HG03354 (cell line): ENCODE measurements at regions not wholly inside any gene's neighbourhood (a gene's known extent, or its start where the extent isn't known, plus 50 kb on each side); places are given as distances from the start of the nearest gene placed in this dataset.
"Not testable (repeated sequence)": the region's sequence is repeated elsewhere in the genome, so short reads cannot be mapped to it uniquely, and the experiment has no call there.

Source experiments
- ATAC-seq: cut with Tn5 transposase; IDR thresholded peaks from one replicate; pipeline ENCODE4 v1.9.1; 2021; ENCODE audit warnings: mild to moderate bottlenecking; ENCODE audit not compliant: unreplicated experiment, poor library complexity, severe bottlenecking

DNA sequence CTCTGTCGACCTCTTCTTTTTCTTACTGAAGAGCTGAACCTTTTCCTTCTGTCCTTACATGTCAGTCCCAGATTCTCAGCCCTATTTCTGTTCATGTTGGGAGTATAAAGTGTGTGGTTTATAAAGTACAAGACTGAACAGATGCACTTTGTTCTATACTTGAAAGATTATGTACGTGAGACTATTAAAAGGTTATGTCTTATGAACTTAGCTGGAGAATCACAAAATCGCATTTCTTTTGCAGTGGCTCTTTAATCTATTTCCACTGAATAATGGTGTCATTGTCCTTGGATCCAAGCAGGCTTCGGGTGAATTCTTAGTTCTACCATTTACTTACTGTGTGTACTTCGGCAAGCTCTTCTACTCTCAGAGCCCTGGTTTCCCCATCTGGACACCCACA, 558.4 kb downstream of the TMEM135 start:
- ATAC-seq, result no peak

DNA sequence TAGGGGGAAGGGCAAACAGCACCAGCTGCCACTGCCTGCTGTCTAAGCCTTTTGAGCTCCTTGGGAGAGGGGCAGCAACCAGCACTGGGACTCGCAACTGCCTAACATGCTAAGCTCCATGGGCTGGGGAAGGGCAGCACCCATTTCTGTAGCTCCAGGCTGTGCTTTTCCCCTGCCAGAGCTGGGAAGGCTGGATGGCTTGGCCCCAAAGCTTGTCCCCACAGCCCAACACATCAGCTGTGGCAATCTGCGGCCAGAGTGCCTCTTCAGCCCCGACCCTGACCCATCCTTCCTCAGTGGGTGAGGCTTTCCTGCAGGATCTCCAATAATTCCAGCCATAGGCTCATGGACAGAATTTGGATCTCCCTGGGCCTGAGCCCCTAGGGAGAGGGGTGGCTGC, 551.3 kb downstream of the TMEM135 start:
- ATAC-seq, result no peak

DNA sequence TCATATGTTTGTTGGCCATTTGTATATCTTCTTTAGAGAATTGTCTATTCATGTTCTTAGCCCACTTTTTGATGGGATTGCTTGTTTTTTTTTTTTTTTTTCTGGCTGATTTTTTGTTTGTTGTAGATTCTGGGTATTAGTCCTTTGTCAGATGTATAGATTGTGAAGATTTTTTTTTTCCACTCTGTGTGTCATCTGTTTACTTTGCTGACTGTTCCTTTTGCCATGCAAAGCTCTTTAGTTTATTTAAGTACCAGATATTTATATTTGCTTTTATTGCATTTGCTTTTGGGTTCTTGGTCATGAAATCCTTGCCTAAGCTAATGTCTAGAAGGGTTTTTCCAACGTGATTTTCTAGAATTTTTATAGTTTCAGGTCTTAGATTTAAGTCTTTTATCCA, 547.9 kb downstream of the TMEM135 start:
- ATAC-seq, result not testable (repeated sequence)

DNA sequence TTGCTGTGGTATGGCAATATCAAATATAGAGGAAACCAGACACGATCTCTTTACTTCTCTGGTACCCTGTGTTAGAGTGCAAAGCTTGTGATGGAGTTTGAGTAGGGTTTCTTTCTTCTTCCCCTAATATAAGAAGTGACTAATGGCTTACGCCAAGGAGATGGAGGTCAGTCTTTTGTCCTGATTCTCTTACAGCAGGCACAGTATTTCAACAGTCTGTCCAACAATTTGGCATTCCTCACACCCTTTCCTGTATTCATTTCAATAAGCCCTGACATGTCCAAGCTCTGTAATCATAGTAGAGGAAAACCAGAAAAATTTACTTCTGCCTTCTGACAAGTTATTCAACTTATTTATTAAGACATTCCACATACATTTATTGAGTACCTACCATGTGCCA, 546.2 kb downstream of the TMEM135 start:
- ATAC-seq, result no peak

DNA sequence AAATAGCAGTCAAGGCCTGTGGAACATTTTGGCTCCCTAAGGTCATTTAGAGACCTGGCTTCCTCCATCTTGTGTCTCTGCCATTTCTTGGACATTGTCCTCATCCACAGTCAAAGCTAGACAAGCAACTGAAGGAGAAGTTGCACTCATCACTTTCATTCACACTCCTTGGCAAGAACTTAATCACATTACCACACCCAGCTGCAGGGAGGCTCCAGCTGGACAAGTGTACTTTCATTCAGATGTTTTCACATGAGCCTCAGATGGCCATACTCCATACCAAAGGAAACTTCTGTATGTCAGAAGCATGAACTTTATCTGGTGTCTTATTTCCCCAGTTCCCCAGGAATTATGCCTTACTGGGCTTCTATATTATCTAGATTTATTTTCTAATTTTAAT, 537.4 kb downstream of the TMEM135 start:
- no peak for ATAC-seq

DNA sequence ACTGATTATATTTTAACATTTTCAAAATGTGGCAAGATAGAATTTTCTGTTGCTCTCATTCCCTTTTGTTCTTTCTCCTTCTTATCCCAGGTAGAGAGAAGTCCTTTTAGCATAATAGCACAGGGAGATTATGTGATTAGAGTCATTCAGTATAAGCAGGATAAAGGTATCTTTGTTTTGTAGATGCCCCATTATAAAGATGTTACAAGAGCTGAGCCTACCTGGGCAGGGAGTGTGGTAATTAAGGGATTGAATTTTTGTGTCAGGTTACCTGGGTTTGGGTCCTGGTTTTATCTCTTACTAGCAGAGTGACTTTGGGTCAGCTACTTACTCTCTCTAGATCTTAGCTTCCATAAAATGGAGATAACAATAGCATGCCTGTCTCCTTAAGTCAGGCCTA, 536.5 kb downstream of the TMEM135 start:
- no peak for ATAC-seq

- no peak for ATAC-seq
These were observed 536.0 kb downstream of the TMEM135 start for GRCh38 chr11:87573708-87574107.

DNA sequence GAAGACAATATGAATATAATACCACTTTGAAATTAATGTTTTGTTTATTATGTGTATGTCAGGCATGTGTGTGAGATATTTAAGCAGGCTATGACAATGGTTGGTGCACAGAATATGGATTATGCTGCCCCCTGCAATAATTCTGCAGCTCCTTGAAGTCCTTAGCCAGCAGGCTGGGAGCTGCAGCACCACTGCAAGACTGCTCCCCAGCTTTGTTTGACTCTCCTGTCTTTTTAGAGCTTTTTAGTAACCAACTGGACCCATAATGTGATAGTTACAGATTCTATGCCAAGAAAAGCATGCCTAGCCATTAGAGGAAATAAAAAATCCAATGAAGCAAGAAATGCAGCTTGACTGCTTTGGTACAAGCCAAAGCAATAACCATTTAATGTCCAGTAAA, 535.1 kb downstream of the TMEM135 start:
- ATAC-seq, result no peak

- no peak for ATAC-seq
These were observed 522.6 kb downstream of the TMEM135 start for GRCh38 chr11:87560352-87560751.

- ATAC-seq, result not testable (repeated sequence)
These were observed 522.1 kb downstream of the TMEM135 start for GRCh38 chr11:87559852-87560251.

- ATAC-seq, result no peak
These were observed 517.4 kb downstream of the TMEM135 start for GRCh38 chr11:87555101-87555500.

- ATAC-seq, result no peak
These were observed 511.1 kb downstream of the TMEM135 start for GRCh38 chr11:87548797-87549196.

GRCh38 chr11:87545858-87546257, 508.1 kb downstream of the TMEM135 start:
- no peak for ATAC-seq

- no peak for ATAC-seq
These were observed 501.9 kb downstream of the TMEM135 start for GRCh38 chr11:87539596-87539995.

GRCh38 chr11:87536565-87536964, 498.8 kb downstream of the TMEM135 start:
- ATAC-seq, result no peak

GRCh38 chr11:87536016-87536415, 498.3 kb downstream of the TMEM135 start:
- no peak for ATAC-seq

GRCh38 chr11:87535513-87535912, 497.8 kb downstream of the TMEM135 start:
- ATAC-seq, result no peak

DNA sequence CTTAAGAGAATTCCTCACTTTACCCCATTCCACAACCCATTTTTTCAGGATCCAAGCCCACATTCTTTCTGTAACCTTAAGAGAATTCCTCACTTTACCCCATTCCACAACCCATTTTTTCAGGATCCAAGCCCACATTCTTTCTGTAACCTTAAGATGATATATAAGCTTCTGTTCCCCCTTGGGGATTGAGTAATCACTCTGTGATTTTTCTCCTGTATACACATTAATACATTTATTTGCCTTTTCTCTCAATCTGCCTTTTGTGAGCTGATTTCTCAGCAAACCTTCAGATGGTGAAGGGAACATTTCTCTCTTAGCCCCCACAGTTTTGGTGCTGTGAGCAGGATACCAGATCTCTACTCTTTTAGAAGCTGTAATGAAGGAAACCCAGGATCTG, 494.1 kb downstream of the TMEM135 start:
- ATAC-seq, result not testable (repeated sequence)

- ATAC-seq, result no peak
These were observed 491.8 kb downstream of the TMEM135 start for GRCh38 chr11:87529486-87529885.

GRCh38 chr11:87528752-87529151, 491.0 kb downstream of the TMEM135 start:
- no peak for ATAC-seq

DNA sequence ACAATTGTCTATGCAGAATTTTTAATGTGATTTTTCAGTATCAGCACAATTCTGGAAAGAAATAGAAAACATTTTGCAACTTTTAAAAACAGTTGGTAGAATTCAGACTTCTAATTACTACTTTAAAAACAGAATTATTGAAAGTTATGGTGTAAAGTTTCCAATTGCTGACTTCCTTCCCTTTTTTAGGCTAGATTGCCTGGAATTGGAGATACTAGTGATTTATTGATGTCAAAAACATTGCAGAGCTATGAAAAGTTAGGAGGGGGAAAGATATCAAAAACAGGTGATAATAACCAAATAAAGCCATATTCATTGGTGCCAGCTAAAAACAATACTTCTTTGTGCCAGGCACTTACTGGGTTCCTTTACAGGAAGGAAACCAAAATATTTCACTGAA, 485.5 kb downstream of the TMEM135 start:
- ATAC-seq, result no peak

DNA sequence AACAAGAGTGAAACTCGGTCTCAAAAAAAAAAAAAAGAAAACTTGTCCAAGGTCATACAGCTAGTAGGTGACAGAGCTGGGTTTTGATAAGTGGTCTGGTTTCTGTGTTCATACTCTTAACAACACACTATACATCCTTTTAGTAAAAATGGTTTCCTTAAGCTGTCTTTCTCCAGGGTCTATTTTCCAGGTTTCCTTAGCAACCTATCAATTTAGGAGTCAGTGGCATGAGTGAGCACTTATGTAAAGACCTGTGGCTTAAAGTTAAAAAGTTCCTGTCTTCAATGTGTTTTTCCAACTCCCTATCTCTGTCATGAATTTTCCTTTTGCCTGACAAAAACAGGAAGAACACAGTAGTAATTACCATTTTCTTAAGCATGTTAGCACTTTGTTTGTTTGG, 480.5 kb downstream of the TMEM135 start:
- no peak for ATAC-seq

GRCh38 chr11:87517351-87517750, 479.6 kb downstream of the TMEM135 start:
- ATAC-seq, result no peak
